OCI-LY3 (cell line): ENCODE measurements at regions not wholly inside any gene's neighbourhood (a gene's known extent, or its start where the extent isn't known, plus 50 kb on each side); places are given as distances from the start of the nearest gene placed in this dataset.

Experiments
- H2AFZ ChIP-seq: fragments of 200-600, 300-600 bp; shearing (Covaris generic); 2 replicates; pipeline ENCODE4 v1.6.0; 2014; ENCODE audit warnings: antibody characterized with exemption, low read depth, low read length
- H3K27ac ChIP-seq: fragments of 200-600, 300-600 bp; sonication (generic); 2 replicates; pipeline ENCODE4 v1.5.1; 2014; ENCODE audit warnings: mild to moderate bottlenecking, low read length, moderate library complexity, mixed read lengths
- H3K27me3 ChIP-seq: fragments of 200-600, 300-600 bp; sonication (generic); 2 replicates; pipeline ENCODE4 v1.6.1; 2014; ENCODE audit warnings: low read depth, low read length, mixed read lengths
- H3K36me3 ChIP-seq: fragments of 200-600, 300-600 bp; sonication (generic); replicated peaks from 2 replicates; pipeline ENCODE3; 2014; ENCODE audit warnings: low read depth, low read length, mixed read lengths
- H3K4me1 ChIP-seq: fragments of 300-600, 200-600 bp; sonication (generic); 2 replicates; pipeline ENCODE4 v1.6.1; 2014; ENCODE audit warnings: low read length, mixed read lengths
- H3K4me2 ChIP-seq: fragments of 200-600, 300-600 bp; sonication (generic); 2 replicates; pipeline ENCODE4 v1.6.1; 2014; ENCODE audit warnings: low read length, mixed read lengths
- H3K4me3 ChIP-seq: fragments of 300-600, 200-600 bp; sonication (generic); 2 replicates; pipeline ENCODE4 v1.5.1; 2014; ENCODE audit warnings: antibody characterized with exemption, mild to moderate bottlenecking, low read length, moderate library complexity
- H3K79me2 ChIP-seq: fragments of 300-600, 200-600 bp; shearing (Covaris generic); 2 replicates; pipeline ENCODE4 v1.6.1; 2014; ENCODE audit warnings: mild to moderate bottlenecking, low read length, mixed read lengths
- H3K9ac ChIP-seq: fragments of 300-600, 200-600 bp; shearing (Covaris generic); 2 replicates; pipeline ENCODE4 v1.6.0; 2014; ENCODE audit warnings: mild to moderate bottlenecking, low read length, moderate library complexity
- H3K9me3 ChIP-seq: fragments of 200-600, 300-600 bp; shearing (Covaris generic); 2 replicates; pipeline ENCODE4 v1.6.1; 2014; ENCODE audit warnings: low read length, mixed read lengths; ENCODE audit not compliant: insufficient read depth
- H4K20me1 ChIP-seq: fragments of 200-600, 300-600 bp; sonication (generic); 2 replicates; pipeline ENCODE4 v1.6.1; 2016; ENCODE audit warnings: low read length, mixed read lengths; ENCODE audit not compliant: insufficient read depth
- CTCF ChIP-seq: fragments of 200-600, 300-600 bp; sonication (generic); IDR thresholded peaks from 2 replicates; pipeline ENCODE4 v1.5.1; 2014; ENCODE audit warnings: antibody characterized with exemption, low read length, low read depth
- EZH2phosphoT487 ChIP-seq: fragments of 200-600 bp; shearing (Covaris generic); IDR thresholded peaks from 2 replicates; pipeline ENCODE4 v1.6.1; 2018; ENCODE audit warnings: antibody characterized with exemption, mixed run types, low read depth

- Histone ChIP-seq H3K4me1 (no peaks in the 10 kb centered on the region), H2AFZ (no peak overlapping the region), H3K79me2 (no peaks in the 10 kb centered on the region), H3K4me3 (no peak overlapping the region), H3K27ac (no peak overlapping the region), H3K27me3 (no peaks in the 10 kb centered on the region), H3K9ac (no peak overlapping the region), H3K4me2 (no peak overlapping the region), H3K9me3 (no peaks in the 10 kb centered on the region), H3K36me3 (no peaks in the 10 kb centered on the region), H4K20me1 (no peaks in the 10 kb centered on the region)
- no peak for TF ChIP-seq EZH2phosphoT487
- TF ChIP-seq CTCF = no peak
Observed at GRCh38 chr10:131618587-131619267, 282.1 kb upstream of the PPP2R2D start.

- Histone ChIP-seq H3K27ac (no peak overlapping the region), H3K4me3 (no peak overlapping the region), H4K20me1 (no peaks in the 10 kb centered on the region), H3K9ac (no peak overlapping the region), H3K4me2 (no peak overlapping the region), H3K79me2 (no peaks in the 10 kb centered on the region), H3K4me1 (no peaks in the 10 kb centered on the region), H2AFZ (no peak overlapping the region), H3K9me3 (no peaks in the 10 kb centered on the region), H3K36me3 (no peaks in the 10 kb centered on the region), H3K27me3 (no peaks in the 10 kb centered on the region)
- TF ChIP-seq EZH2phosphoT487 = no peak
- TF ChIP-seq CTCF = no peak
Observed at GRCh38 chr10:131620314-131620713, 280.5 kb upstream of the PPP2R2D start.

GRCh38 chr10:131620904-131621303 is 279.9 kb upstream of the PPP2R2D start:
- no peaks in the 10 kb centered on the region for H3K27me3 ChIP-seq
- H3K9ac ChIP-seq = no peak overlapping the region
- H4K20me1 ChIP-seq = no peaks in the 10 kb centered on the region
- TF ChIP-seq CTCF (no peak), EZH2phosphoT487 (no peak)
- H3K27ac ChIP-seq = no peak overlapping the region
- H3K36me3 ChIP-seq = no peaks in the 10 kb centered on the region
- no peaks in the 10 kb centered on the region for H3K9me3 ChIP-seq
- no peak overlapping the region for H3K4me3 ChIP-seq
- no peaks in the 10 kb centered on the region for H3K4me1 ChIP-seq
- H2AFZ ChIP-seq = no peak overlapping the region
- H3K79me2 ChIP-seq = no peaks in the 10 kb centered on the region
- H3K4me2 ChIP-seq = no peak overlapping the region

GRCh38 chr10:131621784-131622624 is 278.8 kb upstream of the PPP2R2D start:
- Histone ChIP-seq H3K4me2 (no peak overlapping the region), H2AFZ (no peak overlapping the region), H3K27ac (no peak overlapping the region), H3K79me2 (no peaks in the 10 kb centered on the region), H4K20me1 (no peaks in the 10 kb centered on the region), H3K4me1 (no peaks in the 10 kb centered on the region), H3K9me3 (no peaks in the 10 kb centered on the region), H3K27me3 (no peaks in the 10 kb centered on the region), H3K4me3 (no peak overlapping the region), H3K9ac (no peak overlapping the region), H3K36me3 (no peaks in the 10 kb centered on the region)
- TF ChIP-seq CTCF (no peak), EZH2phosphoT487 (no peak)
